Spleen (tissue), 7 donors: ENCODE measurements at regions not wholly inside any gene's neighbourhood (a gene's known extent, or its start where the extent isn't known, plus 50 kb on each side); places are given as distances from the start of the nearest gene placed in this dataset.

ENCODE experiments used
- POLR2A ChIP-seq, 3 donors: fragments of 450-650 bp; IDR thresholded peaks; one replicate each; pipeline ENCODE4 v1.5.1; 2017; ENCODE audit warnings: antibody characterized with exemption in 3 of 3, mild to moderate bottlenecking in 1 of 3
- POLR2AphosphoS5 ChIP-seq, 3 donors: sonication (generic); formaldehyde crosslinking; IDR thresholded peaks; one replicate each; pipeline ENCODE4 v1.5.1; 2017; ENCODE audit warnings: antibody characterized with exemption in 3 of 3
- TF ChIP-seq, protein P1 (sequence below), 11 experiments: fragments of 200-600 bp in 7 of 11; fragments of 450-650 bp in 4 of 11; sonication (generic) in 4 of 11; IDR thresholded peaks in 8 of 11; conservative IDR thresholded peaks in 3 of 11; 1 replicate in 7 of 11; 2 replicates in 4 of 11; pipeline versions ENCODE4 v1.4.0 to v1.8.0; 2016 to 2021; ENCODE audit warnings: antibody characterized with exemption in 11 of 11, inconsistent platforms in 4 of 11, mild to moderate bottlenecking in 1 of 11
- donor health status: DM: no; HTN: no; CAD: no; lungs with moderate emphysema.
- donor health status: DM: no; HTN: no; CAD: no.
- donor health status: DM: no; HTN: no; CAD: no.

- no peak for TF ChIP-seq POLR2A (IDR thresholded peaks at IDR 0.05)
- TF ChIP-seq, protein P1, sequence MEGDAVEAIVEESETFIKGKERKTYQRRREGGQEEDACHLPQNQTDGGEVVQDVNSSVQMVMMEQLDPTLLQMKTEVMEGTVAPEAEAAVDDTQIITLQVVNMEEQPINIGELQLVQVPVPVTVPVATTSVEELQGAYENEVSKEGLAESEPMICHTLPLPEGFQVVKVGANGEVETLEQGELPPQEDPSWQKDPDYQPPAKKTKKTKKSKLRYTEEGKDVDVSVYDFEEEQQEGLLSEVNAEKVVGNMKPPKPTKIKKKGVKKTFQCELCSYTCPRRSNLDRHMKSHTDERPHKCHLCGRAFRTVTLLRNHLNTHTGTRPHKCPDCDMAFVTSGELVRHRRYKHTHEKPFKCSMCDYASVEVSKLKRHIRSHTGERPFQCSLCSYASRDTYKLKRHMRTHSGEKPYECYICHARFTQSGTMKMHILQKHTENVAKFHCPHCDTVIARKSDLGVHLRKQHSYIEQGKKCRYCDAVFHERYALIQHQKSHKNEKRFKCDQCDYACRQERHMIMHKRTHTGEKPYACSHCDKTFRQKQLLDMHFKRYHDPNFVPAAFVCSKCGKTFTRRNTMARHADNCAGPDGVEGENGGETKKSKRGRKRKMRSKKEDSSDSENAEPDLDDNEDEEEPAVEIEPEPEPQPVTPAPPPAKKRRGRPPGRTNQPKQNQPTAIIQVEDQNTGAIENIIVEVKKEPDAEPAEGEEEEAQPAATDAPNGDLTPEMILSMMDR (IDR thresholded peaks at IDR 0.05 in 8 of 11, conservative IDR thresholded peaks at IDR 0.05 in 3 of 11) = no peak
- no peak for TF ChIP-seq POLR2AphosphoS5 (IDR thresholded peaks at IDR 0.05)
Observed at GRCh38 chr9:69976152-69976551, 67.5 kb upstream of the MAMDC2 start.
